Fibroblast of villous mesenchyme (primary cell): ENCODE measurements at regions not wholly inside any gene's neighbourhood (a gene's known extent, or its start where the extent isn't known, plus 50 kb on each side); places are given as distances from the start of the nearest gene placed in this dataset.
"Not testable (repeated sequence)": the region's sequence is repeated elsewhere in the genome, so short reads cannot be mapped to it uniquely, and the experiment has no call there.

Experiments
- DNase-seq: peaks from one replicate; pipeline ENCODE4 v3.0.0-alpha.2; 2010; ENCODE audit warnings: low read depth
- H3K4me3 ChIP-seq: 2 replicates; pipeline ENCODE4 v1.5.1; 2011; ENCODE audit warnings: low read depth, mild to moderate bottlenecking, low read length
- CTCF ChIP-seq: IDR thresholded peaks from 2 replicates; pipeline ENCODE4 v1.5.1; 2012; ENCODE audit warnings: low read depth, mild to moderate bottlenecking, low read length; ENCODE audit not compliant: insufficient read depth

- DNase-seq = peak; percentile 14
- H3K4me3 ChIP-seq = no peak overlapping the region
- no peak for TF ChIP-seq CTCF
Observed at GRCh38 chr15:81056304-81056703, 55.6 kb downstream of the TLNRD1 start.

- no peak for DNase-seq
- H3K4me3 ChIP-seq = no peak overlapping the region
- no peak for TF ChIP-seq CTCF
Observed at GRCh38 chr15:81060470-81060869, 59.7 kb downstream of the TLNRD1 start.

GRCh38 chr15:81060907-81061306 lies 60.2 kb downstream of the TLNRD1 start:
- H3K4me3 ChIP-seq = no peak overlapping the region
- TF ChIP-seq CTCF = no peak
- no peak for DNase-seq

- TF ChIP-seq CTCF = no peak
- no peak overlapping the region for H3K4me3 ChIP-seq
- no peak for DNase-seq
Observed at GRCh38 chr15:81061490-81062253, 60.9 kb downstream of the TLNRD1 start.

- no peak for DNase-seq
- no peak overlapping the region for H3K4me3 ChIP-seq
- no peak for TF ChIP-seq CTCF
Observed at GRCh38 chr15:81062937-81063336, 62.2 kb downstream of the TLNRD1 start.

- DNase-seq = no peak
- no peak overlapping the region for H3K4me3 ChIP-seq
- no peak for TF ChIP-seq CTCF
Observed at GRCh38 chr15:81064253-81064652, 63.5 kb downstream of the TLNRD1 start.

- H3K4me3 ChIP-seq, DNase-seq: not testable (repeated sequence)
Observed at GRCh38 chr15:81067567-81067966, 66.5 kb upstream of the CFAP161 start.
